HG03159 (cell line): ENCODE measurements at regions not wholly inside any gene's neighbourhood (a gene's known extent, or its start where the extent isn't known, plus 50 kb on each side); places are given as distances from the start of the nearest gene placed in this dataset.
"Not testable (repeated sequence)": the region's sequence is repeated elsewhere in the genome, so short reads cannot be mapped to it uniquely, and the experiment has no call there.

Source experiments
- ATAC-seq: cut with Tn5 transposase; IDR thresholded peaks from one replicate; pipeline ENCODE4 v1.9.1; 2021; ENCODE audit warnings: mild to moderate bottlenecking, moderate library complexity; ENCODE audit not compliant: unreplicated experiment

DNA sequence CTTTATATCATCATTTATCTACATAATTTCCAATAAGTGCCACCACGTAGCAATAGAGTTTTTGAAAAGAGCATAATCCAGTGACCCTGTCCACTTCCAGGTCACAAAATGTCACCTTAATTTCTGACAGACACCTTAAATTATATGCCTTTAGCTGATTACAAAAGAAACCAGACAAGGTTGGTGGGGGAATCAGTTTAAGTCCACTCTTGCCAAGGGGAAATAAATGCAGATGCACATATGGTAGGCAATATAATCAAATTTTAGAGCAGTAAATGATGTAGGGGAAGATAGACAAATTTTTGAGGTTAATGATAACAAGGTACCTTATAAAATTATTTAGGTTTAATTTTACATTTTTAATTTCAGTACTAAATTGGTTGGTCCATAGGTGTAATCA, 253.5 kb downstream of the ZIC1 start:
- ATAC-seq = no peak

DNA sequence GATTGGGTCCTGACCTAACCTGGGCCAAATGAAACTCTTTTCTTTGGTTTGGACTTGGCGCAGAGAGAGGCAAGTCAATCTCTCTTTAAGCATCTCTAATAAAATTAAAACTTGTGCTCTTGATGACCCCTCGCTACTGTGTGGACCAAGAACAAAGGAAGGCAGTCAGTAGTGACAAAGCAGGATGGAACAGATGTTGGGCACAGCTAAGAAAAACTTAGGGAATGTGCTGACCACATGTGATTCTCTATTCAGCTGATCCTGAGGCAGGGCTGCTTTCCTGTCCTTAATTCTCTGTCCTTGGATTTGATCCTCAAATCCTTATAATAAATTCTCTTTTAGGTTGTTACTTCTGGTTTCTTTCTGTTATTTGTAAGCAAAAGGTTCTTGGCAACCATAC, 259.9 kb downstream of the ZIC1 start:
- ATAC-seq = no peak

DNA sequence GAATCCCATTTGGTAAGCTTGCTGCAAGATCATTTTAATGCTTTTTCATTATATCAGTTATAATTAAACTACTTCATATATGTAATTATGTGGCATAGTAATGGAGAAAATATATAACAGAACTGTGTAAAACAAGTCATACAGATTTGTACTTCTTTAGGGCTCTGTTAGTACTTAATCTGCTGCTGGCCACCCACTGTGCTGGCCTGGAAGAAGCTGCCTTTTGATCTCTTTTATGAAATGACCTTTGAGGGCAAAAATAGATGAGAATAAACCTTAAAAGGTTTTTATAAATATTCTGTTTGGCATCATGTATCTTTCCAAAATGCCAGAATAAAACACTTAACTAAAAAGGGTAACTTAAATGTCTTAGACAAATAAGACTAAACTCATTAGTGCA, 262.9 kb downstream of the ZIC1 start:
- ATAC-seq = no peak

DNA sequence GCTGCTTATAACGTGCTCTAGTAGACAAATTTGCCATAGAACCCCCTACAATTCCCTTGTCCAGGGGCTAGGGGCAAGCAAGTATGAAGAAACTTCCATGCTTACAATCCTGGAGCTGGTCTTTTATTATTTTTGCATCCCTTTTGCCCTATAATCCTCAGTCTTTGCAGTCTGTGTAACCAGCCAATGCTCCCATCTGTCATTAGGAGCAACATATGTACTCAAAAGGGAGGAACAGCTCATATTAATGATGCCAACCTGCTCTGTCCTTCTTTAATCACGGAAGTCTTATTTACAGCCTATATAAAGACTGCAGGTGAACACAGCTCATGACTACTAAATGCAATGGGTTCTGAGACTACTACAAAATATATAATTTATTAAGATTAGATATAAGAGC, 263.3 kb downstream of the ZIC1 start:
- ATAC-seq = no peak

DNA sequence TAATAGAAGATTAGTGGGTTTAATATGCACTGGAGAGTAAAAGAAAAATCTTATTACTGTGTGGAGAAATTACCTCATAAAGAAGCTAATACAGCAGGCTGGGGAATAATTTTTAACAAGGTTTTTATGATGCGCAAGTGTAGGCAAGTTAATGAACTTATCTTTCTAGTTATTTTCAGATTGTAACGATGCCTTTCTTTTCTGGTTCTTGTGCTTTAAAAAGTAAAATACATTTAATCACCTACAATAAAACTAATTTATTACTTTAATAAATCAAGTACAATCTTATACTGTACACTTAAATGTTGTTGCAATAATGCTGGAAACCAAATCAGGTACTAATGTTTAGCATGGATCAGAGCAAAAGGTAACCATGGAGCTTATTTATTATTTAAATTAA, 266.6 kb downstream of the ZIC1 start:
- no peak for ATAC-seq

DNA sequence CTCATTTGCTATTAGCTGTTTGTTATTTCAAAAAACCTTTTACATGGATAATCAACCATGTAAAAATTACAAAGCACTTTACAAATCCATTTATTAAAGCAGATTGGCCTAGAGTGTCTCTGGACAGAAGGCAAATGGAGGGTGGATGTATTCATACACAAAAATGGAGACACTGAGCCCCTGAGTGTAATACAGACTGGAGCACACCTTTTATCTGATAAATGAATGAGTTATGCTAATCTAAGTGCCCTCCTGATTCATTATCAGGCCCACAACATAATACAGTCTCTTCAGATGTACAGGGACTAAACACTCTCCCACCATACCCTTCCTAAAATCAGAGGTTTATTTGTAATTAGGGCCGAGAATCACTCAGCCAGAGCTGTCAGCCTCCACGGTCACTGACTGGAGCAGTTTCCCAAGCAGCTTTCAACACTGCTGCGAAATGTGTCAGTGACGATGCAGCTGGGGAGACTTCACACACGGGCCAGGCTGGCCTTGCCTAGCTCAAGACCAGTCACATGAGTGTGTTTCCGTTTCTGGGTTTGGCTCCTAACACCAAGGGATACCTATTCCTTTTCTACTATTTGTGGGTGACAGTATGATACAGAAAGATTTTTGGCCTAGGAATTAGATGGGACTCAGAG, 271.8 kb downstream of the ZIC1 start:
- ATAC-seq = no peak

DNA sequence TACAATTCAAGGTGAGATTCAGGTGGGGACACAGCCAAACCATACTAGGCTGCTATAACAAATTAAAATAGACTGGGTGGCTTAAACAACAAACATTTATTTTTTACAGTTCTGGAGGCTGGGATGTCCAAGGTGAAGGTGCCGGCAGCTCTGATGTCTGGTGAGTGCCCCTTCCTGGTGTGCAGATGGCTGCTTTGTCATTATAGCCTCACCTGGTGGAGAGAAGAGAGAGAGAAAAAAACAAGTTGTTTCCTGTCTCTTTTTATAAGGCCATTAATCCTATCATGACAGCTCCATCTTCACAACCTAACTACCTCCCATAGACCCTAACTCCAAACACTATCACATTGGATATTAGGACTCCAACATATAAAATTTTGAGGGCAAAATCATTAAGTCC, 279.7 kb downstream of the ZIC1 start:
- no peak for ATAC-seq

DNA sequence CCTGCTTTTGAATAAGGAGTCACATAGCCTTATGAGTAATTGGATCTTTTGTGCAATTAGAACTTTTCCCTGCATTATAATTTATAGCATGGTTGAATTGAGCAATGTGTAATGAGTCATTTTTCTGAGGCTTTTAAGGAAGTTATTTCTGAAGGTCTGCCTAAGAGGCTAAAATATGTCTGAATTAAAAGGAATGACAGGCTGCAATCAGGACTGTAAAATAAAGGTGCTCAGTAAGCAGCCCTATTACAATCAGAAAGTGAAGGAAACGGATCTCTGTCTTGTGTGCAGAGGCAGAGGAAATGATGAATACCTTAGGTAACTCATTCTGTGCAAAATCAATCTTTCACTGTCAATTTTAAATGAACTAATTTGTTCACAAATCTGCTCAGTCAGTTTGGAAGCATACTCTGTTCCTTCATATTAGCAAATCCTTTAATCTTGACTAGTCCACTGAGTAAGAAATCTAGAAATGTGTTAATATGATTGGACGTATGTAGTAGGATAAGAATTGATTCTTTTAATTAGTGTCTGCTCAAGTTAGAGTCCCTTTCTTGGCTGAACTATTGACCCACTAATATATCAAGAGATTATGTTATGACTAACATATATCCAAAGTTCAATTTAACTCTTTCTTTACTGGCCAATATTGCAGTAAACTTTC, 290.1 kb downstream of the ZIC1 start:
- ATAC-seq = no peak

DNA sequence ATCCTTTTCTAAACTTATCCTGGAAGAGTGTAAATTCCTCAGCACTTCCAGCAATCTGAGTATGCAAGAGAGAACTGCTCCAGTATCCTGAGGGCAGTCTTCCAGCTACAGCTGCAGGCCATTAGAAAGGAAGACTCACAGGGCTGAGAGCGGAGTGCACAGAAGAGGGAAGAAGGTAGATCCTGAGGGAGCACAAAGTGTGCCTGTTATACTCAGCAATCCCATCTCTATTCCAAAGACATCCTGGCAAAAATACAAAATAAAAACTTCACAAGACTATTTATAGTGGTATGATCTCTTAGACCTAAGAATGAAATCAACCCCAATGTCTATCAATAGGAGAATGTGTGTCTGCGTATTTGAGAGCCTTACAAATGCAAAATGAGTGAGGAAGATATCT, 292.0 kb downstream of the ZIC1 start:
- no peak for ATAC-seq

DNA sequence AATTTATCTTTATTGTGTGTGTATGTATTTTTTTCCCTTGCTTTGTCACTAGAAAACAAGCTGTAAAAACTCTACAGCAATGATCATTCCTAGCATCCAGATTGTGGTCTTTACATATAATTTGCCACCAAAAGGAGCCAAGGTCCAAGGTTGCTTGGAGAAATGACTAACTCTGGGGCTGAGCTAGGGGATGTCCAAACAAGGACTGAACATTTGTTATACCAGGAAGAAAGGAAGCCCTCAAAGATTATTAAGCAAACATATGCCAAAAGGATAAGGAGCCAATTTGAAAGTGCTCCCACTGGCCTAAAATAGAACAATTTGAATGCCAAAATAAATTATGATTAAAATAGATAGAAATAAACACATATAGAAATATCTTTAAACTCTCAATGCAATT, 293.3 kb downstream of the ZIC1 start:
- no peak for ATAC-seq

DNA sequence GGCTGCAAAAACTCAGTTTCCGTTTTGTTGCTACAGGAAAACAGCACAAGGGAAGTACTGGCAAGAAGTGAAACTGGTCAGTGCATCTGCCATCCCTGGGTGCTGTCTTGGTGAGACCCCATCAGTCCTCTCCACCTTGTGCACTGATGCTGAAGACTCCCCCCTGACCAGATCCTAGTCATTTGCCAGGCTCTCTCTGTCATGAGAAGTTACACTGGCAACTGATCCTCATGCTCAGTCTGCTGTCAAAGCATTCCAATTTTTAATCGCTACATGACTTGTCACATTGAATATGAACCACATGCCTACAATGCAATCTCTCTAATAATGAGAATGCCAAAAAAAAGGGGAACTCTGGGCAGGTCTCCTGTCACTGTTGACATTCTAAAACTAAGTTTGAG, 296.5 kb downstream of the ZIC1 start:
- no peak for ATAC-seq

DNA sequence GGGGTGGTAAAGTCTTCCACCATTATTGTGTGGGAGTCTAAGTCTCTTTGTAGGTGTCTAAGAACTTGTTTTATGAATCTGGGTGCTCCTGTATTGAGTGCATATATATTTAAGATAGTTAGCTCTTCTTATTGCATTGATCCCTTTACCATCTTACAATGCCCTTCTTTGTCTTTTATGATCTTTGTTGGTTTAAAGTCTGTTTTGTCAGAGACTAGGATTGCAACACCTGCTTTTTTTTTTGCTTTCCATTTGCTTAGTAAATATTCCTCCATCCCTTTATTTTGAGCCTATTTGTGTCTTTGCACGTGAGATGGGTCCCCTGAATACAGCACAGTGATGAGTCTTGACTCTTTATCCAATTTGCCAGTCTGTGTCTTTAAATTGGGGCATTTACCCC, 301.6 kb downstream of the ZIC1 start:
- ATAC-seq = not testable (repeated sequence)

DNA sequence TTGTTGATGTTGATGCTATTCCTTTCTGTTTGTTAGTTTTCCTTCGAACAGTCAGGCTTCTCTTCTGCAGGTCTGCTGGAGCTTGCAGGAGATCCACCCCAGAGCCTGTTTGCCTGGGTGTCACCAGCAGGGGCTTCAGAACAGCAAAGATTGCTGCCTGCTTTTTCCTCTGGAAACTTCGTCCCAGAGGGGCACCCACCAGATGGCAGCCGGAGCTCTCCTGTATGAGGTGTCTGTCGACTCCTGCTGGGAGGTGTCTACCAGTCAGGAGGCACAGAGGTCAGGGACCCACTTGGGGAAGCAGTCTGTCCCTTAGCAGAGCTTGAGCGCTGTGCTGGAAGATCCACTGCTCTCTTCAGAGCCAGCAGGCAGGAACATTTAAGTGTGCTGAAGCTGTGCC, 303.2 kb downstream of the ZIC1 start:
- no peak for ATAC-seq

DNA sequence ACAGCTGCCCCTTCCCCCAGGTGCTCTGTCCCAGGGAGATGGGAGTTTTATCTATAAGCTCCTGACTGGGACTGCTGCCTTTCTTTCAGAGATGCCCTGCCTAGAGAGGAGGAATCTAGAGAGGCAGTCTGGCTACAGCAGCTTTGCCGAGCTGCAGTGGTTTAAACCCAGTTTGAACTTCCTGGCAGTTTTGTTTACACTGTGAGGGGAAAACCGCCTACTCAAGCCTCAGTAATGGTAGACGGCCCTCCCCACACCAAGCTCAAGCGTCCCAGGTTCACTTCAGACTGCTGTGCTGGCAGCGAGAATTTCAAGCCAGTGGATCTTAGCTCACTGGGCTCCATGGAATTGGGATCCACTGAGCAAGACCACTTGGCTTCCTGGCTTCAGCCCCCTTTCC, 303.6 kb downstream of the ZIC1 start:
- ATAC-seq = not testable (repeated sequence)

DNA sequence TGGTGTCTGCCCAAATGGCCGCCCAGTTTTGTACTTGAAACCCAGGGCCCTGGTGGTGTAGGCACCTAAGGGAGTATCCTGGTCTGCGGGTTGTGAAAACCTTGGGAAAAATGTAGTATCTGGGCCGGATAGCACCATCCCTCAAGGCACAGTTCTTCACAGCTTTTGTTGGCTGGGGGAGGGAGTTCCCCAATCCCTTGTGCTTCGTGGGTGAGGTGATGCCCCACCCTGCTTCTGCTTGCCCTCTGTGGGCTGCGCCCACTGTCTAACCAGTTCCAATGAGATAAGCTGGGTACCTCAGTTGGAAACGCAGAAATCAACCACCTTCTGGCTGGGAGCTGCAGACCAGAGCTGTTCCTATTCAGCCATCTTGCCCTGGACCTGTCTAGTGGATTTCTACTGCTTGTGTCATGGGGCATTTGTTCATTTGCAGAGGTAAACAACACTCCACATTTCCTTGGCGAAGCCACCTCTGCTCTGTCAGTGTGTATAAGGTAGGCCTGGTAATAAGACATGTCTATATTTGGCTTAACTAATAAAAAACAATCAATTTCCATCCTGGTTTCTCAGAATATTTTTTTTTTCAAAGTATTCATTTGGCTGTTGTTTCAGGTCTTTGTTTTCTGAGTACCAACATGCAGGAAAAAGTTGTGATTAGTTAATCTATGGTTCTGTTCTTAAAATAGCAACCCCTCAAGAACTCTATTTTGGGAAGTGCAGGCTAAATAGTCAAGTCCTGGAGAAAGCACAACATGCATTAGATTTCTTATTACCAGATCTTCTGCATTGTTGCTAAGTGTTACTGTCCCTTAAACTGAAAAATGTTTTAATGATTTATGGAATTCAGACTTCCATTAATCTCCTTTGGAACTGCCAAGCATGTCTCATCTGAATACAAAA, 304.3 kb downstream of the ZIC1 start:
- ATAC-seq = no peak

DNA sequence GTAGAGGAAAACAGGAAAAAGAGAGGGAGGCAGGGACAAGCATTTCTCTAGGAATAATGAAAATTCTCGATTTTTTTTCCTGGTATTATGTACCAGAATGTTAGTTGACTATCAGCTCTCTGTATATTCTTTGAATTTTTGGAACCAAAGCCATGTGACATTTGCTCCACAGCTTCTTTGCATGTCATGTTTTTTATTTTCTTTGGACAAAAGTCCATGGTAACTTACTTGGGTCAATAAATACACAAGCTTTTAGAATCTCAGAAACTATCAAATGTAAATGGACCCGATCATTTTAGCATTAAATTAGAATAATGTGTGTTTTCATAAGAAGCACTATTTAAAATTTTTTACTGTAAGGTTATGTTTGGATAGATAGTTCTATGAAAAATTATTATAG, 320.5 kb downstream of the ZIC1 start:
- no peak for ATAC-seq

DNA sequence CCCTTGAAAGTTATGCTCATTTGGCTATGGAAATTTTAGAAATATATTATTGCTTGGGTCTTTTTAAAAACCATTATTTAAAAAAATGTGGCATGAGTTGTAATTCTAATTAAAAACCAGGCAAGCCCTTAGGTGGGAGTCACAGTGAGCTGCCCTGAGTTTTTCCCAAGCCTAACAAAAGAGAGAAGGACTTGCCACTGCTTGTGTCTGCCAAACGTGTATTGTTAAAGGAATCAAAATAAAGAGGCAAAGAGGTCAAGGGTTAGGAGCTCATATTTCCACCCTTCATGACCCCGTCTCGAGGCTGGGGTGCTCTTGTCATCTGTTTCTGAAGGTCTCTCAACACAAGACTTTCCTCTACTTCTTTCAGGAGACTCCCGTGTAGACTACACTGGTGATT, 321.1 kb downstream of the ZIC1 start:
- ATAC-seq = no peak

DNA sequence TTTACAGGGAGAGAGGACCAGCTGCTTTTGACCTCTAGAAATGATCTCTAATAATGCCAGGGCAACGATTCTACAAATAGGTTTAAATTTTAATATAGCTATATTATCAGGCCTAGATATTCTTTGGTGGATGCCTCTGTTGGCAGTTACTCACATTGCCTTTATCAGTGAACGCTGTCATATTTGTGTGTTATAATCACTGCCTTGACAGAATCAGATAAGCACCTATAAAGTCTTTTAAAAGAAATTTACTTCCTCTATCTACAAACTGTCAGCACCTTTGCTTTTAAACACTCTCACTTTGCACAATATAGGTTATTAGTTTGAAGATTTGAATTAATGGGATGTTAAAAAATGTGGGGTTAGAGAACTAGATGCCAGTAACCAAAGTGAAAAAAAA, 324.1 kb downstream of the ZIC1 start:
- ATAC-seq = no peak

DNA sequence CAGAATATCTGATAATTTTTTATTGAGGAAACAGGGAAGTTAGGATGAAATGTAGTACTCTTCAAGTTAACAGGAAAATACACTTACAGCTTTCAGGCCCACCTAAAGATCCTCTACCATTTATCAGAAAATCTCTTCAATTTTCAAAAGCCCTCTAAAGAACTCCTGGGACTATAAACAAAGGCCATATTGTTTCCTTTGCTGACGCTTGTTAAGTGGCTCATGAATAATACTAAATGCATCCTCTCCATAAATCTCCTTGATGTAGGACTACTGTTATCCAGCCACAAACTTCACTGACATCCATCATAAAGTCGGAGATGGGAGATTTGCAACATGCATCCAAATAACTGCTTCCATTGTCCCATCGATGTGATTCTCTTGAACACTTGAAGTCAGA, 326.5 kb downstream of the ZIC1 start:
- no peak for ATAC-seq

DNA sequence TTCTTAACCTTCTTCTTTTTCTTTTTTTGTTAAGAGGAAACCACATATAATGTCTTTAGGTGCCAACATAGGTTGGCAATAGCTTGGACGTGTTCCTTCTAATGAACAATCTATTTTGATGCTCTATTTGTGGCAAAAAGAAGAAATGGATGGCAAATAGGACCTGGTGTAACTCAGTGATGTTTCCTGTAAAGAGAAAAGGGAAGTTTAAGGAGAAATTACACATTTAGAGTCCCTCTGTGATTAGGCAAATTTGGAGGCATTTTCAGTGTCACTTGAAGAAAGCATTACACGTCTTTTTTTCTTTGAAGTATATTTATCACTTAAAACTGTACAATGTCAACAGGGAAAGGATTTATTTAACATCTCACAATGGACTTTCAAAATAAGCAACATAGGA, 327.1 kb downstream of the ZIC1 start:
- ATAC-seq = no peak

DNA sequence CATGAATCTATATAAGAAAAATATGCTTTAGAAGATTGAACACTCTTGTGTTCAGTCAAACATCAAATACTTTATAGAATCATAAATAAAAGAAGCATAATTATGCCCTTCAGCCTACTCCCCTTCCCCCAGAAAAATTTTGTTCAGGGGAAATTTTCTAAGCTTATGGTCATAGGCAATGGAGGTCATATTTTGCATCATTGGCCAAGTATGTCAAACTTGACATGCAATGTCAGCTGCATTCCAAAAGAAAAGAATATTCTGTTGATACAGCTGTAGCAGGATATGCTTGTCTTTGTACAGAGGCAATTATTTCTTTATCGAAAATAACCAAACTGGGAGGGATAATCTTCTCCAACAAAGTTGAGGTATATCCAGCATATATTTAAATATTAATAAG, 328.2 kb downstream of the ZIC1 start:
- ATAC-seq = no peak

DNA sequence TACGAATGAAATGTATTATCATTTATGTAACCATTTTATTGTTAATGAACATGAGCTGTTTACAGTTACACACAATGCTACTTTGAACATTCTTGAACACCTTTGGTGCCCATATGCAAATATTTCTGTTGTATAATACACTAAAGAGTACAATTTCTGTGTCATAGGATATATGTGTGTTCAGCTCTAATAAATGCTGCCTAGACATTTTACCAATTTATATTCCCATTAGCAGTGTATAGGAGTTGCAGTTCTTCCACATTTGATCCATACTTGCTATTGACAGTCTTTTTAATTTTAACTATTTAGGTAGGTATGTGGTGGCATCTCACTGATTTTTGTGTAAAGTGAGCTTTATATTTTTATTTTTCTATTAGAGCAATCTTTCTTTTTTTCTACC, 331.8 kb downstream of the ZIC1 start:
- no peak for ATAC-seq
